ENCODE measurements at regions not wholly inside any gene's neighbourhood (a gene's known extent, or its start where the extent isn't known, plus 50 kb on each side); places are given as distances from the start of the nearest gene placed in this dataset.

DNA sequence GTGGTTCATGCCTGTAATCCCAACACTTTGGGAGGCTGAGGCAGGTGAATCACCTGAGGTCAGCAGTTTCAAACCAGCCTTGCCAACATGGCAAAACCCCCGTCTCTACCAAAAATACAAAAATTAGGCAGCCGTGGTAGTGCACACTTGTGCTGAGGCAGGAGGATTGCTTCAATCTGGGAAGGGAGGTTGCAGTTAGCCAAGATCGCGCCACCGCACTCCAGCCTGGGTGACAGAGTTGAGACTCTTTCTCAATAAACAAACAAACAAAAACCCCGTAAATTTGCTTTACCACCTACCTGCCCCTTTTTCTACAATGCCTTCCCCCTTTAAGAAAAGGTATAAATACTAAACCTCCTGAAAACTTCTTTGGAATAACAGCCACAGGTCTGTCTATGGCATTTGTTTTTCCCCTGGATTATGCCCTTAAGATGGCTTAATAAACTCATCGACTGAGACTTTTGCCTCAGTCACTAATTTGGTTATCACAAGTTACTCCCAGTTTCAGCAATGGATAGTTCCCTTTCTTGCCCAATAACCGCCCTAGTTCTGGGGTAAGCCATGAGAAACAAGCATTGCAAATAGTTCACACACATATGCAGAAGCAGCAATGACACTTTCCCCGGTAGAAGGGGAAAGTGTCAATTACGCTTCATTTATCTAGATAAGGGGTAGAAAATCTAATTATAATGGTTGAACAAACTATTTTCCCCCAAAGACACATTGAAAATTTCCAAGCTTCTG lies 52.8 kb upstream of the SVIL start:
- DNase-seq, result no peak

DNA sequence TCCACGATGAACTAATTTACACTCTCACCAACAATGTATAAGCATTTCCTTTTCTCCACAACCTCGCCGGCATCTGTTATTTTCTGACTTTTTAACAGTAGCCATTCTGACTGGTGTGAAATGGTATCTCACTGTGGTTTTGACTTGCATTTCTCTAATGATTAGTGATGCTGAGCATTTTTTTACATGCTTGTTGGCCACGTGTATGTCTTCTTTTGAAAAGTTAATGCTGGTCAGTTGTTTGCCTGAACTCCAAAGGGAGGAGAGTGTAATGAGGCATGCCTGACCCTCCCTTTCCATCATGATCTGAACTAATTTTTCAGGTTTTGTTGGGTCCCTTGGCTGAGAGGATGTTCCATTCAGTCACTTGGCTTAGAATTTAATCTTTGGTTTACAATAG lies 50.7 kb upstream of the SVIL start:
- no peak for DNase-seq
